ENCODE measurements at regions not wholly inside any gene's neighbourhood (a gene's known extent, or its start where the extent isn't known, plus 50 kb on each side); places are given as distances from the start of the nearest gene placed in this dataset.

DNA sequence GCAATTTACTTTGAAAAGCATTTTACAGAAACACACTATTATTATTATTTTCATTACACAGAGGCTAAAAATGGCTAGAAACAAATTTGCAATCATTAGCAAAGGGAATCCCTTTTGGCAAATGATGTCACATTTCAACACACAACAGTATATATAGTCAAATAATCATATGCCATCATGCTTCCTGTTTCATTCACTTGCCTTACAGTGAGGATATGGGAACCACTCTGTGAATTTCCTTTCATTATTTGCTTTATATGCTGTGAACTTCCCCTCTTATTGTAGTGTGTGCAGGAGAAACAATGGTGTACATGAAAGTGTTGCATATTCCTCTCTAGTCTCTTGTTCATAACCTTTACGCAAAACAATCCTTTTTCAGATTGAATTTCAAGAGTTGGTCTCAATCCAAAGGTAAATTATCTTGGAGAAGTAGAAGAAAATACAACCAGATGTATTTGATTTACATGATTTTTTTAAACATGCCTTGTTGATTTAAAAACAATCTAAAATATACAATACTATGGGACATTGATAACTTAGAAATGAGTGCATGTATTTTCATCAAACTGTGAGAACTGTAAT lies 657.3 kb downstream of the EFNB2 start:
- DNase-seq, result no peak
- Histone ChIP-seq H3K4me3 (ENCODE audit: low read depth, low read length) (no peak overlapping the region), H3K27me3 (replicated peaks) (no peaks in the 10 kb centered on the region), H3K36me3 (replicated peaks) (no peaks in the 10 kb centered on the region), H3K27ac (no peak overlapping the region)
- TF ChIP-seq, protein P1, sequence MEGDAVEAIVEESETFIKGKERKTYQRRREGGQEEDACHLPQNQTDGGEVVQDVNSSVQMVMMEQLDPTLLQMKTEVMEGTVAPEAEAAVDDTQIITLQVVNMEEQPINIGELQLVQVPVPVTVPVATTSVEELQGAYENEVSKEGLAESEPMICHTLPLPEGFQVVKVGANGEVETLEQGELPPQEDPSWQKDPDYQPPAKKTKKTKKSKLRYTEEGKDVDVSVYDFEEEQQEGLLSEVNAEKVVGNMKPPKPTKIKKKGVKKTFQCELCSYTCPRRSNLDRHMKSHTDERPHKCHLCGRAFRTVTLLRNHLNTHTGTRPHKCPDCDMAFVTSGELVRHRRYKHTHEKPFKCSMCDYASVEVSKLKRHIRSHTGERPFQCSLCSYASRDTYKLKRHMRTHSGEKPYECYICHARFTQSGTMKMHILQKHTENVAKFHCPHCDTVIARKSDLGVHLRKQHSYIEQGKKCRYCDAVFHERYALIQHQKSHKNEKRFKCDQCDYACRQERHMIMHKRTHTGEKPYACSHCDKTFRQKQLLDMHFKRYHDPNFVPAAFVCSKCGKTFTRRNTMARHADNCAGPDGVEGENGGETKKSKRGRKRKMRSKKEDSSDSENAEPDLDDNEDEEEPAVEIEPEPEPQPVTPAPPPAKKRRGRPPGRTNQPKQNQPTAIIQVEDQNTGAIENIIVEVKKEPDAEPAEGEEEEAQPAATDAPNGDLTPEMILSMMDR (IDR thresholded peaks at IDR 0.05; ENCODE audit: low read depth, low read length, missing control alignments), result no peak
- in situ Hi-C loops (cut with HindIII; ENCODE audit: low pct_ligation_motif_present, low sequenced_read_pairs), result no loop called here

DNA sequence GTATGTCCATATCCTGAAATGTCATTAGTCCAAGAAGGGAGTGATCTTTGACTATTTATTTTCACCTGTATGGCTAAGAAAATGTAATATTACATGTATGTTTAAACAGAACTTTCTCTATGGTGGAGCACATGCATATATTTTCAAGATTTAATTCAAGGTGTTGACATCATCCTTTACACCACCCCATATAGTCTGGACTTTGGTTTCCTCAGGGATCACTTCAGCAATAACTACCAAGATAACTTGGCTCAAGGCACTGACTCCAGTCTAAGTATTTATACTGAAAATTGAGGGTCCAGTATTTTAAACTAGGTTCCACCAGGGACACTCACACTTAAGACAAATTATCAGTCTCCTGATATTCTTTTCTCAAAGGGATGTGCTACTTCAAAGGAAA lies 660.6 kb downstream of the EFNB2 start:
- no peak overlapping the region for H3K27ac ChIP-seq
- no peaks in the 10 kb centered on the region for H3K36me3 ChIP-seq (replicated peaks)
- H3K4me3 ChIP-seq (ENCODE audit: low read depth, low read length), result no peak overlapping the region
- in situ Hi-C loops (cut with HindIII; ENCODE audit: low pct_ligation_motif_present, low sequenced_read_pairs), result no loop called here
- TF ChIP-seq, protein P1 (IDR thresholded peaks at IDR 0.05; ENCODE audit: low read depth, low read length, missing control alignments), result no peak
- no peak for DNase-seq
- no peaks in the 10 kb centered on the region for H3K27me3 ChIP-seq (replicated peaks)

DNA sequence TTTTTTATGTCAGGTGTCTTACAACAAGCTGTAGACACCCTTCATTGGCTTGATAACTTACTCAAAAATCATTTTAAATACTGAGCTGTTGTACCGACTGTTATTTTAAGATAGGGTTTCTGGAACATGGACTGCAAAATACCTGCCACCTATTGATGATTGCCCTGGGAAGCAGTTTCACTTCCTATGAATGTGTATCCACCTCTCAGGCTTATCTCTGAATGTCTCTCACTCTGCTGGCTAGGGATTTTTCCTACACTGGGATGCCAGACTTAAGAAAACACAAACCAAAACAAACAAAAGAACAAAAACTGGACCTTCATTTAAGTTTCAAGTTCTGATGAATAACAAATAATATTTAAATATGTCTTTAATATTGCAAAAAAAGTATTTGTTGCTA lies 663.7 kb downstream of the EFNB2 start:
- Histone ChIP-seq H3K27me3 (replicated peaks) (no peaks in the 10 kb centered on the region), H3K4me3 (ENCODE audit: low read depth, low read length) (no peak overlapping the region), H3K27ac (no peak overlapping the region), H3K36me3 (replicated peaks) (no peaks in the 10 kb centered on the region)
- TF ChIP-seq, protein P1 (IDR thresholded peaks at IDR 0.05; ENCODE audit: low read depth, low read length, missing control alignments), result no peak
- no peak for DNase-seq
- in situ Hi-C loops (cut with HindIII; ENCODE audit: low pct_ligation_motif_present, low sequenced_read_pairs), result no loop called here

DNA sequence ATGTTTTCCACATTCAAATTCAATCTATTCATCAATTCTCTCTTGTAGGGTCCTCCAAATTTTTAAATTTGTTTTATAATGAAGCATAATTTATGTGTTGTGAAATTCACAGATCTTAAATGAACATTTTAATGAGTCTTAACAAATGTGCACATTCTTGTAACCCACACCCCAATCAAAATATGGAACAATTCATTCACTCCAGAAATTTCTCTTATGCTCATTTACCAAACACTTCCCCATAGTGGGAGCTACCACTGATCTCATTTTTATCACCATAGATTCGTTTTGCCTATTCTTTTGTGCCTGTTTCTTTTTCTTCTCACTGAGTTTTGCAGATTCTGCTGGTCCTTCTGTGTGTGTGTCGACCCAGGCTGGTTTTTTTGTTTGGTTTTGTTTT lies 664.1 kb downstream of the EFNB2 start:
- no peak overlapping the region for H3K27ac ChIP-seq
- DNase-seq, result no peak
- no peaks in the 10 kb centered on the region for H3K36me3 ChIP-seq (replicated peaks)
- in situ Hi-C loops (cut with HindIII; ENCODE audit: low pct_ligation_motif_present, low sequenced_read_pairs), result no loop called here
- no peak overlapping the region for H3K4me3 ChIP-seq (ENCODE audit: low read depth, low read length)
- no peaks in the 10 kb centered on the region for H3K27me3 ChIP-seq (replicated peaks)
- TF ChIP-seq, protein P1 (IDR thresholded peaks at IDR 0.05; ENCODE audit: low read depth, low read length, missing control alignments), result no peak

DNA sequence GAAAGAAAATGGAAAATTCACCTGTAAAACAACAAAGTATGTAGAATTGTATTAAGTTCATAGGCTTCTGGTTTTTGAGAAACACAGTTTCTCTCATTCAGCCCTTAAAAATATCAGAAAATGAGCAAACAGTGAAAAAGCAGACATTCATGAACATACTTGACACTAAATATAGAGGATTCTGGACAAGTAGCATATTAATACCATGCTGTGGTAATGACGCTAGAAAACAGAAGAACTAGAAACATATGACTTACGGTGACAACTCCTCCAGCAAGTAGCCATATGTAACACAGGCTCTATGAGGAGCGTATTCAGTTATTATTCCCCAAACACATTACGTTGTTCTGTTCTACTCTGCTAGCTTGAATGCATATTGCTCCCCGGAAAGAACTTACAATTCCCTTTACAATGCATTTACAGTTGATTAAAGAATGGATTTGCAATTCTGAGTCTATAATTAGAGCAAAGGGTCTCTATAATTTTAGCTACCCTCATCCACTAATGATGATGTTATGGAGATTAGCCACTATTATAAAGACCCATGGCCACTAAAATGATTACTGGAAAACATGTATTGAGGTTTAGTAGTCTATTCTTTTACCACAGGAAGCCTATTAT lies 672.1 kb downstream of the EFNB2 start:
- Histone ChIP-seq H3K36me3 (replicated peaks) (no peaks in the 10 kb centered on the region), H3K4me3 (ENCODE audit: low read depth, low read length) (no peak overlapping the region), H3K27me3 (replicated peaks) (no peaks in the 10 kb centered on the region), H3K27ac (no peak overlapping the region)
- in situ Hi-C loops (cut with HindIII; ENCODE audit: low pct_ligation_motif_present, low sequenced_read_pairs), result no loop called here
- TF ChIP-seq, protein P1 (IDR thresholded peaks at IDR 0.05; ENCODE audit: low read depth, low read length, missing control alignments), result no peak
- DNase-seq, result no peak

GRCh38 chr13:105848494-105848893 lies 687.0 kb downstream of the EFNB2 start:
- H3K36me3 ChIP-seq (replicated peaks), result no peaks in the 10 kb centered on the region
- DNase-seq, result no peak
- no peak overlapping the region for H3K4me3 ChIP-seq (ENCODE audit: low read depth, low read length)
- TF ChIP-seq, protein P1 (IDR thresholded peaks at IDR 0.05; ENCODE audit: low read depth, low read length, missing control alignments), result no peak
- no peaks in the 10 kb centered on the region for H3K27me3 ChIP-seq (replicated peaks)
- in situ Hi-C loops (cut with HindIII; ENCODE audit: low pct_ligation_motif_present, low sequenced_read_pairs), result no loop called here
- H3K27ac ChIP-seq, result no peak overlapping the region

Measured in brain microvascular endothelial cell (primary cell).